GM18499 (cell line): ENCODE measurements at regions not wholly inside any gene's neighbourhood (a gene's known extent, or its start where the extent isn't known, plus 50 kb on each side); places are given as distances from the start of the nearest gene placed in this dataset.
"Not testable (repeated sequence)": the region's sequence is repeated elsewhere in the genome, so short reads cannot be mapped to it uniquely, and the experiment has no call there.

Experiments
- ATAC-seq: cut with Tn5 transposase; IDR thresholded peaks from one replicate; pipeline ENCODE4 v1.9.1; 2021; ENCODE audit warnings: moderate number of reproducible peaks; ENCODE audit not compliant: insufficient read depth, unreplicated experiment

GRCh38 chr2:21194147-21194546 lies 70.4 kb downstream of the TDRD15 start:
- ATAC-seq = no peak

GRCh38 chr2:21194858-21195271 lies 71.1 kb downstream of the TDRD15 start:
- ATAC-seq = no peak

GRCh38 chr2:21195326-21195725 lies 71.6 kb downstream of the TDRD15 start:
- ATAC-seq = no peak

GRCh38 chr2:21198637-21199036 lies 74.9 kb downstream of the TDRD15 start:
- no peak for ATAC-seq

GRCh38 chr2:21203976-21204375 lies 80.2 kb downstream of the TDRD15 start:
- ATAC-seq = no peak

GRCh38 chr2:21214085-21214484 lies 90.3 kb downstream of the TDRD15 start:
- ATAC-seq = not testable (repeated sequence)

GRCh38 chr2:21217442-21217841 lies 93.7 kb downstream of the TDRD15 start:
- no peak for ATAC-seq

GRCh38 chr2:21220930-21221329 lies 97.2 kb downstream of the TDRD15 start:
- no peak for ATAC-seq

GRCh38 chr2:21223618-21224017 lies 99.8 kb downstream of the TDRD15 start:
- no peak for ATAC-seq

- ATAC-seq = no peak
These were observed 104.5 kb downstream of the TDRD15 start for GRCh38 chr2:21228041-21228895.

GRCh38 chr2:21229302-21229701 lies 105.5 kb downstream of the TDRD15 start:
- ATAC-seq = no peak

GRCh38 chr2:21230140-21230539 lies 106.4 kb downstream of the TDRD15 start:
- ATAC-seq = no peak

GRCh38 chr2:21231985-21232384 lies 108.2 kb downstream of the TDRD15 start:
- no peak for ATAC-seq

- no peak for ATAC-seq
These were observed 109.4 kb downstream of the TDRD15 start for GRCh38 chr2:21233194-21233593.

- no peak for ATAC-seq
These were observed 110.2 kb downstream of the TDRD15 start for GRCh38 chr2:21234001-21234400.

GRCh38 chr2:21234464-21235120 lies 110.8 kb downstream of the TDRD15 start:
- ATAC-seq = no peak

- not testable (repeated sequence) for ATAC-seq
These were observed 116.0 kb downstream of the TDRD15 start for GRCh38 chr2:21239749-21240148.

- ATAC-seq = no peak
These were observed 120.4 kb downstream of the TDRD15 start for GRCh38 chr2:21244161-21244560.

- no peak for ATAC-seq
These were observed 121.8 kb downstream of the TDRD15 start for GRCh38 chr2:21245565-21245964.

GRCh38 chr2:21249367-21249766 lies 125.6 kb downstream of the TDRD15 start:
- ATAC-seq = no peak

GRCh38 chr2:21250673-21251072 lies 126.9 kb downstream of the TDRD15 start:
- ATAC-seq = no peak
